ENCODE measurements at regions not wholly inside any gene's neighbourhood (a gene's known extent, or its start where the extent isn't known, plus 50 kb on each side); places are given as distances from the start of the nearest gene placed in this dataset.
A peak's percentile ranks its signal among the peaks of the same experiment; 100 is the strongest.

GRCh38 chr5:117084067-117084466, 509.4 kb upstream of the SEMA6A start:
- H3K27me3 ChIP-seq (replicated peaks; ENCODE audit: control insufficient read depth, insufficient read depth, low read length) = no peaks in the 10 kb centered on the region; the same call in 1 of the 2 replicates
- H3K36me3 ChIP-seq (ENCODE audit: control insufficient read depth, insufficient read depth, low read length) = no peaks in the 10 kb centered on the region
- no peak for DNase-seq (ENCODE audit: extremely low read depth, insufficient read length)
- TF ChIP-seq CTCF (IDR thresholded peaks at IDR 0.05; ENCODE audit: insufficient read depth, low read length, poor library complexity, severe bottlenecking) = no peak
- H3K4me3 ChIP-seq (replicated peaks; ENCODE audit: low read depth, low read length) = no peak overlapping the region

GRCh38 chr5:117082977-117083376, 508.4 kb upstream of the SEMA6A start:
- Histone ChIP-seq H3K4me3 (replicated peaks; ENCODE audit: low read depth, low read length) (no peak overlapping the region), H3K36me3 (ENCODE audit: control insufficient read depth, insufficient read depth, low read length) (no peaks in the 10 kb centered on the region), H3K27me3 (replicated peaks; ENCODE audit: control insufficient read depth, insufficient read depth, low read length) (no peaks in the 10 kb centered on the region; the same call in 1 of the 2 replicates)
- no peak for DNase-seq (ENCODE audit: extremely low read depth, insufficient read length)
- no peak for TF ChIP-seq CTCF (IDR thresholded peaks at IDR 0.05; ENCODE audit: insufficient read depth, low read length, poor library complexity, severe bottlenecking)

- Histone ChIP-seq H3K27me3 (replicated peaks; ENCODE audit: control insufficient read depth, insufficient read depth, low read length) (no peaks in the 10 kb centered on the region; the same call in 1 of the 2 replicates), H3K36me3 (ENCODE audit: control insufficient read depth, insufficient read depth, low read length) (no peaks in the 10 kb centered on the region), H3K4me3 (replicated peaks; ENCODE audit: low read depth, low read length) (no peak overlapping the region)
- no peak for DNase-seq (ENCODE audit: extremely low read depth, insufficient read length)
- peak; percentile 66 for TF ChIP-seq CTCF (IDR thresholded peaks at IDR 0.05; ENCODE audit: insufficient read depth, low read length, poor library complexity, severe bottlenecking)
Measured at GRCh38 chr5:117077142-117077541, 502.5 kb upstream of the SEMA6A start.

- H3K27me3 ChIP-seq (replicated peaks; ENCODE audit: control insufficient read depth, insufficient read depth, low read length) = no peaks in the 10 kb centered on the region
- TF ChIP-seq CTCF (IDR thresholded peaks at IDR 0.05; ENCODE audit: insufficient read depth, low read length, poor library complexity, severe bottlenecking) = no peak
- H3K4me3 ChIP-seq (replicated peaks; ENCODE audit: low read depth, low read length) = no peak overlapping the region
- no peak for DNase-seq (ENCODE audit: extremely low read depth, insufficient read length)
- H3K36me3 ChIP-seq (ENCODE audit: control insufficient read depth, insufficient read depth, low read length) = no peaks in the 10 kb centered on the region
Measured at GRCh38 chr5:117072439-117072838, 497.8 kb upstream of the SEMA6A start.

- TF ChIP-seq CTCF (IDR thresholded peaks at IDR 0.05; ENCODE audit: insufficient read depth, low read length, poor library complexity, severe bottlenecking) = no peak
- DNase-seq (ENCODE audit: extremely low read depth, insufficient read length) = no peak
- H3K27me3 ChIP-seq (replicated peaks; ENCODE audit: control insufficient read depth, insufficient read depth, low read length) = no peaks in the 10 kb centered on the region
- H3K4me3 ChIP-seq (replicated peaks; ENCODE audit: low read depth, low read length) = no peak overlapping the region
- H3K36me3 ChIP-seq (ENCODE audit: control insufficient read depth, insufficient read depth, low read length) = no peaks in the 10 kb centered on the region
Measured at GRCh38 chr5:117065800-117066199, 491.2 kb upstream of the SEMA6A start.

GRCh38 chr5:117065161-117065560, 490.5 kb upstream of the SEMA6A start:
- DNase-seq (ENCODE audit: extremely low read depth, insufficient read length) = no peak
- no peak for TF ChIP-seq CTCF (IDR thresholded peaks at IDR 0.05; ENCODE audit: insufficient read depth, low read length, poor library complexity, severe bottlenecking)
- Histone ChIP-seq H3K36me3 (ENCODE audit: control insufficient read depth, insufficient read depth, low read length) (no peaks in the 10 kb centered on the region), H3K4me3 (replicated peaks; ENCODE audit: low read depth, low read length) (no peak overlapping the region), H3K27me3 (replicated peaks; ENCODE audit: control insufficient read depth, insufficient read depth, low read length) (no peaks in the 10 kb centered on the region)

Measured in GM06990 (cell line).